ENCODE measurements at regions not wholly inside any gene's neighbourhood (a gene's known extent, or its start where the extent isn't known, plus 50 kb on each side); places are given as distances from the start of the nearest gene placed in this dataset.

GRCh38 chr13:86920961-86921360 lies 750.2 kb upstream of the SLITRK5 start:
- TF ChIP-seq POLR2A (IDR thresholded peaks at IDR 0.05) (no peak), CTCF (IDR thresholded peaks at IDR 0.05) (no peak)

All from body of pancreas (tissue), 4 donors.